Esophagus muscularis mucosa (tissue), 4 donors: ENCODE measurements at regions not wholly inside any gene's neighbourhood (a gene's known extent, or its start where the extent isn't known, plus 50 kb on each side); places are given as distances from the start of the nearest gene placed in this dataset.

Experiments
- DNase-seq: peaks from one replicate; pipeline ENCODE4 v3.0.0-alpha.2; 2017; ENCODE audit errors: extremely low spot score
- H3K27ac ChIP-seq, 4 donors: fragments of 200-600 bp; sonication (generic); replicated peaks in 1 of 4; 1 replicate in 3 of 4; 2 replicates in 1 of 4; pipeline ENCODE4 v1.5.1; 2016 to 2019; ENCODE audit warnings: mild to moderate bottlenecking in 1 of 4
- H3K27me3 ChIP-seq, 4 donors: fragments of 200-600 bp; sonication (generic); one replicate each; pipeline versions ENCODE4 v1.5.1 to v1.6.0; 2016 to 2019
- H3K36me3 ChIP-seq, 4 donors: fragments of 200-600 bp; sonication (generic); one replicate each; pipeline ENCODE4 v1.5.1; 2016 to 2019
- H3K4me1 ChIP-seq, 4 donors: fragments of 200-600 bp; sonication (generic); one replicate each; pipeline ENCODE4 v1.5.1; 2016 to 2019
- H3K4me3 ChIP-seq, 4 donors: fragments of 200-600 bp; sonication (generic); 1 replicate in 2 of 4; 2 replicates in 2 of 4; pipeline ENCODE4 v1.5.1; 2016 to 2019; ENCODE audit warnings: mild to moderate bottlenecking in 4 of 4, moderate library complexity in 1 of 4
- H3K9me3 ChIP-seq, 4 donors: fragments of 200-600 bp; sonication (generic); 1 replicate in 3 of 4; 2 replicates in 1 of 4; pipeline ENCODE4 v1.5.1; 2016 to 2019
- CTCF ChIP-seq, 3 experiments: fragments of 200-600 bp in 2 of 3; fragments of 450-650 bp in 1 of 3; sonication (generic) in 2 of 3; IDR thresholded peaks; one replicate each; pipeline ENCODE4 v1.5.1; 2017 to 2019; ENCODE audit warnings: antibody characterized with exemption in 3 of 3, mild to moderate bottlenecking in 2 of 3, moderate library complexity in 1 of 3
- EP300 ChIP-seq: sonication (generic); formaldehyde crosslinking; IDR thresholded peaks from one replicate; pipeline ENCODE4 v1.6.1; 2017; ENCODE audit warnings: antibody characterized with exemption
- POLR2A ChIP-seq: fragments of 450-650 bp; IDR thresholded peaks from one replicate; pipeline ENCODE4 v1.6.1; 2017; ENCODE audit warnings: antibody characterized with exemption, moderate library complexity, mild to moderate bottlenecking, low read depth
- POLR2AphosphoS5 ChIP-seq, 2 donors: sonication (generic); formaldehyde crosslinking; IDR thresholded peaks; one replicate each; pipeline ENCODE4 v1.6.1; 2017; ENCODE audit warnings: antibody characterized with exemption in 2 of 2
- WGBS: methylation state at CpG from one replicate; pipeline ENCODE4 v1.1.5; 2018; 5-methylcytosine and 5-hydroxymethylcytosine counted together
- intact Hi-C: fragments of 100-400 bp; cut with DNase I; formaldehyde crosslinking; loops from one replicate; pipeline ENCODE4 v1.15.1; 2023

GRCh38 chr2:236317938-236318396, 53.8 kb upstream of the ASB18 start:
- TF ChIP-seq POLR2AphosphoS5 (IDR thresholded peaks at IDR 0.05) (no peak), POLR2A (no peak), EP300 (no peak), CTCF (IDR thresholded peaks at IDR 0.05) (no peak)
- Histone ChIP-seq H3K4me3 (no peak overlapping the region), H3K4me1 (no peaks in the 10 kb centered on the region), H3K36me3 (no peaks in the 10 kb centered on the region), H3K27ac (no peak overlapping the region), H3K27me3 (no peaks in the 10 kb centered on the region), H3K9me3 (peaks cover 0 to 9% (median 5%) of the 10 kb centered on the region in 4 donors)
- 73% methylated on average over 12 of the region's 15 CpGs for WGBS
- DNase-seq, result no peak
- intact Hi-C loops, result no loop called here

- Histone ChIP-seq H3K27ac (no peak overlapping the region), H3K4me1 (no peaks in the 10 kb centered on the region), H3K4me3 (no peak overlapping the region), H3K27me3 (no peaks in the 10 kb centered on the region), H3K9me3 (peaks cover 0 to 5% (median 2%) of the 10 kb centered on the region in 4 donors), H3K36me3 (no peaks in the 10 kb centered on the region)
- intact Hi-C loops, result no loop called here
- no peak for DNase-seq
- TF ChIP-seq POLR2AphosphoS5 (IDR thresholded peaks at IDR 0.05), result no peak
- no peak for TF ChIP-seq CTCF (IDR thresholded peaks at IDR 0.05)
- no peak for TF ChIP-seq EP300
- TF ChIP-seq POLR2A, result no peak
- 98% methylated on average over 5 of the region's 5 CpGs for WGBS
Measured at GRCh38 chr2:236318401-236318800, 54.2 kb upstream of the ASB18 start.

- H3K4me3 ChIP-seq, result no peak overlapping the region
- TF ChIP-seq EP300 (no peak), POLR2AphosphoS5 (IDR thresholded peaks at IDR 0.05) (no peak), POLR2A (no peak), CTCF (IDR thresholded peaks at IDR 0.05) (no peak)
- DNase-seq, result no peak
- WGBS, result 91% methylated on average over 4 of the region's 9 CpGs
- H3K9me3 ChIP-seq, result no peaks in the 10 kb centered on the region
- no peaks in the 10 kb centered on the region for H3K27me3 ChIP-seq
- no peaks in the 10 kb centered on the region for H3K4me1 ChIP-seq
- intact Hi-C loops, result no loop called here
- H3K36me3 ChIP-seq, result no peaks in the 10 kb centered on the region
- H3K27ac ChIP-seq, result no peak overlapping the region
Measured at GRCh38 chr2:236319036-236319435, 54.8 kb upstream of the ASB18 start.

GRCh38 chr2:236321415-236321814, 57.2 kb upstream of the ASB18 start:
- WGBS, result 94% methylated on average over 5 of the region's 5 CpGs

More at GRCh38 chr2:236321415-236321814, 57.2 kb upstream of the ASB18 start:
- Histone ChIP-seq H3K27me3 (no peaks in the 10 kb centered on the region), H3K9me3 (no peaks in the 10 kb centered on the region), H3K4me1 (no peaks in the 10 kb centered on the region), H3K36me3 (no peaks in the 10 kb centered on the region), H3K4me3 (no peak overlapping the region), H3K27ac (no peak overlapping the region)
- TF ChIP-seq CTCF (IDR thresholded peaks at IDR 0.05) (no peak), POLR2AphosphoS5 (IDR thresholded peaks at IDR 0.05) (no peak), EP300 (no peak), POLR2A (no peak)
- intact Hi-C loops, result no loop called here
- no peak for DNase-seq
